AG09309 (cell line): ENCODE measurements at regions not wholly inside any gene's neighbourhood (a gene's known extent, or its start where the extent isn't known, plus 50 kb on each side); places are given as distances from the start of the nearest gene placed in this dataset.

Experiments
- DNase-seq: peaks from one replicate; pipeline ENCODE4 v3.0.0-alpha.2; 2010; ENCODE audit warnings: low read depth
- H3K4me3 ChIP-seq: 2 replicates; pipeline ENCODE4 v1.5.1; 2011; ENCODE audit warnings: mild to moderate bottlenecking, low read depth, low read length, moderate library complexity; ENCODE audit not compliant: control insufficient read depth
- CTCF ChIP-seq: IDR thresholded peaks from 2 replicates; pipeline ENCODE4 v1.5.1; 2011; ENCODE audit warnings: mild to moderate bottlenecking, low read depth, low read length, inconsistent platforms; ENCODE audit not compliant: insufficient read depth, control insufficient read depth; ENCODE audit errors: missing control alignments

GRCh38 chr7:50152486-50152885 is 59.4 kb upstream of the ZPBP start:
- no peak for DNase-seq
- no peak overlapping the region for H3K4me3 ChIP-seq
- no peak for TF ChIP-seq CTCF

- DNase-seq: no peak
- H3K4me3 ChIP-seq: no peak overlapping the region
- no peak for TF ChIP-seq CTCF
Measured at GRCh38 chr7:50151661-50152060, 58.6 kb upstream of the ZPBP start.

GRCh38 chr7:50151001-50151400 is 58.0 kb upstream of the ZPBP start:
- no peak overlapping the region for H3K4me3 ChIP-seq
- no peak for TF ChIP-seq CTCF
- DNase-seq: no peak

- no peak for TF ChIP-seq CTCF
- DNase-seq: no peak
- no peak overlapping the region for H3K4me3 ChIP-seq
Measured at GRCh38 chr7:50149369-50149768, 56.3 kb upstream of the ZPBP start.

GRCh38 chr7:50147951-50148808 is 55.1 kb upstream of the ZPBP start:
- DNase-seq: no peak
- no peak overlapping the region for H3K4me3 ChIP-seq
- TF ChIP-seq CTCF: no peak

GRCh38 chr7:50146692-50147091 is 53.6 kb upstream of the ZPBP start:
- DNase-seq: no peak
- H3K4me3 ChIP-seq: no peak overlapping the region
- no peak for TF ChIP-seq CTCF
